ENCODE measurements at regions not wholly inside any gene's neighbourhood (a gene's known extent, or its start where the extent isn't known, plus 50 kb on each side); places are given as distances from the start of the nearest gene placed in this dataset.

GRCh38 chr10:36092116-36092515 is 450.0 kb upstream of the FZD8 start:
- no peak for DNase-seq (ENCODE audit: low spot score)
- TF ChIP-seq CTCF (IDR thresholded peaks at IDR 0.05; ENCODE audit: unreplicated experiment), result no peak
- Mint-ChIP-seq H3K27ac (ENCODE audit: unreplicated experiment) (no peak overlapping the region), H3K9me3 (ENCODE audit: unreplicated experiment) (no peaks in the 10 kb centered on the region), H3K36me3 (ENCODE audit: low read depth, unreplicated experiment) (no peaks in the 10 kb centered on the region), H3K4me3 (ENCODE audit: unreplicated experiment) (no peak overlapping the region), H3K27me3 (ENCODE audit: unreplicated experiment) (no peaks in the 10 kb centered on the region), H3K4me1 (ENCODE audit: unreplicated experiment) (peaks cover 5% of the 10 kb centered on the region)

- Mint-ChIP-seq H3K9me3 (ENCODE audit: unreplicated experiment) (no peaks in the 10 kb centered on the region), H3K36me3 (ENCODE audit: low read depth, unreplicated experiment) (no peaks in the 10 kb centered on the region)
Observed at GRCh38 chr10:36091007-36091406, 448.9 kb upstream of the FZD8 start.

GRCh38 chr10:36089790-36090440 is 447.8 kb upstream of the FZD8 start:
- TF ChIP-seq CTCF (IDR thresholded peaks at IDR 0.05; ENCODE audit: unreplicated experiment), result no peak
- Mint-ChIP-seq H3K27me3 (ENCODE audit: unreplicated experiment) (no peaks in the 10 kb centered on the region), H3K4me1 (ENCODE audit: unreplicated experiment) (peaks cover 5% of the 10 kb centered on the region), H3K36me3 (ENCODE audit: low read depth, unreplicated experiment) (no peaks in the 10 kb centered on the region), H3K9me3 (ENCODE audit: unreplicated experiment) (no peaks in the 10 kb centered on the region), H3K27ac (ENCODE audit: unreplicated experiment) (no peak overlapping the region), H3K4me3 (ENCODE audit: unreplicated experiment) (no peak overlapping the region)
- DNase-seq (ENCODE audit: low spot score), result no peak

More at GRCh38 chr10:36091007-36091406, 448.9 kb upstream of the FZD8 start:
- no peak for TF ChIP-seq CTCF (IDR thresholded peaks at IDR 0.05; ENCODE audit: unreplicated experiment)
- Mint-ChIP-seq H3K27me3 (ENCODE audit: unreplicated experiment) (no peaks in the 10 kb centered on the region), H3K4me3 (ENCODE audit: unreplicated experiment) (no peak overlapping the region), H3K27ac (ENCODE audit: unreplicated experiment) (no peak overlapping the region), H3K4me1 (ENCODE audit: unreplicated experiment) (peaks cover 5% of the 10 kb centered on the region)
- no peak for DNase-seq (ENCODE audit: low spot score)

- no peaks in the 10 kb centered on the region for H3K4me1 Mint-ChIP-seq (ENCODE audit: unreplicated experiment)
- no peak overlapping the region for H3K4me3 Mint-ChIP-seq (ENCODE audit: unreplicated experiment)
- no peak overlapping the region for H3K27ac Mint-ChIP-seq (ENCODE audit: unreplicated experiment)
- H3K27me3 Mint-ChIP-seq (ENCODE audit: unreplicated experiment), result no peaks in the 10 kb centered on the region
- DNase-seq (ENCODE audit: low spot score), result no peak
- H3K9me3 Mint-ChIP-seq (ENCODE audit: unreplicated experiment), result no peaks in the 10 kb centered on the region
- no peaks in the 10 kb centered on the region for H3K36me3 Mint-ChIP-seq (ENCODE audit: low read depth, unreplicated experiment)
- no peak for TF ChIP-seq CTCF (IDR thresholded peaks at IDR 0.05; ENCODE audit: unreplicated experiment)
Observed at GRCh38 chr10:36087006-36088005, 445.2 kb upstream of the FZD8 start.

GRCh38 chr10:36075196-36075595 is 433.1 kb upstream of the FZD8 start:
- H3K27ac Mint-ChIP-seq (ENCODE audit: unreplicated experiment), result no peak overlapping the region
- H3K4me3 Mint-ChIP-seq (ENCODE audit: unreplicated experiment), result no peak overlapping the region
- no peak for TF ChIP-seq CTCF (IDR thresholded peaks at IDR 0.05; ENCODE audit: unreplicated experiment)
- H3K4me1 Mint-ChIP-seq (ENCODE audit: unreplicated experiment), result no peaks in the 10 kb centered on the region
- DNase-seq (ENCODE audit: low spot score), result no peak
- H3K9me3 Mint-ChIP-seq (ENCODE audit: unreplicated experiment), result no peaks in the 10 kb centered on the region
- H3K36me3 Mint-ChIP-seq (ENCODE audit: low read depth, unreplicated experiment), result no peaks in the 10 kb centered on the region
- H3K27me3 Mint-ChIP-seq (ENCODE audit: unreplicated experiment), result no peaks in the 10 kb centered on the region

All from endothelial cell (in vitro differentiated cells).